ENCODE measurements at regions not wholly inside any gene's neighbourhood (a gene's known extent, or its start where the extent isn't known, plus 50 kb on each side); places are given as distances from the start of the nearest gene placed in this dataset.

DNA sequence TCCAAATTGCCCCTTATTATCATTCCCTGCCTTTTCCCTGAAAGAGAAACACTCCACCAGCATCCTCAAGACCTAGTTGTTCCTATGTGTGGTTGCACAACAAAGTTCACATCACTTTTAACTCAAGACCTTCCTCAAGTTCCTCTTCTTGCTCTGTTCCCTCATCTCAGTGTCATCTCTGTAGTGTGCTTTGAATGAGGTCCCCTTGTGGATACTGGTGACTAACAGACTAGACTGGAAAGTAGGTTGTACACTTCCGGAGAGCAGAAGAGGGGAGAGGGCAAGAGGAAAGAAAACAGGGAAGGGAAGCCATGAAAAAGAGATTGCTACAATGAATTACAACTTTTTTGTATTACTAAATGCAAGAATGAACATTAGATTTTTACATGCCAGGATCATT, 853.8 kb downstream of the USP25 start:
- Mint-ChIP-seq H3K27ac (ENCODE audit: unreplicated experiment) (peak overlapping the region; percentile 8), H3K4me1 (ENCODE audit: low read depth) (peaks cover 31% of the 10 kb centered on the region), H3K27me3 (ENCODE audit: low read depth) (no peaks in the 10 kb centered on the region), H3K4me3 (ENCODE audit: unreplicated experiment) (no peak overlapping the region), H3K36me3 (ENCODE audit: low read depth) (no peaks in the 10 kb centered on the region), H3K9me3 (ENCODE audit: low read depth) (no peaks in the 10 kb centered on the region)
- no peak for DNase-seq (ENCODE audit: low spot score)
- TF ChIP-seq, protein P1, sequence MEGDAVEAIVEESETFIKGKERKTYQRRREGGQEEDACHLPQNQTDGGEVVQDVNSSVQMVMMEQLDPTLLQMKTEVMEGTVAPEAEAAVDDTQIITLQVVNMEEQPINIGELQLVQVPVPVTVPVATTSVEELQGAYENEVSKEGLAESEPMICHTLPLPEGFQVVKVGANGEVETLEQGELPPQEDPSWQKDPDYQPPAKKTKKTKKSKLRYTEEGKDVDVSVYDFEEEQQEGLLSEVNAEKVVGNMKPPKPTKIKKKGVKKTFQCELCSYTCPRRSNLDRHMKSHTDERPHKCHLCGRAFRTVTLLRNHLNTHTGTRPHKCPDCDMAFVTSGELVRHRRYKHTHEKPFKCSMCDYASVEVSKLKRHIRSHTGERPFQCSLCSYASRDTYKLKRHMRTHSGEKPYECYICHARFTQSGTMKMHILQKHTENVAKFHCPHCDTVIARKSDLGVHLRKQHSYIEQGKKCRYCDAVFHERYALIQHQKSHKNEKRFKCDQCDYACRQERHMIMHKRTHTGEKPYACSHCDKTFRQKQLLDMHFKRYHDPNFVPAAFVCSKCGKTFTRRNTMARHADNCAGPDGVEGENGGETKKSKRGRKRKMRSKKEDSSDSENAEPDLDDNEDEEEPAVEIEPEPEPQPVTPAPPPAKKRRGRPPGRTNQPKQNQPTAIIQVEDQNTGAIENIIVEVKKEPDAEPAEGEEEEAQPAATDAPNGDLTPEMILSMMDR (IDR thresholded peaks at IDR 0.05), result no peak

- Mint-ChIP-seq H3K27me3 (ENCODE audit: low read depth) (no peaks in the 10 kb centered on the region), H3K9me3 (ENCODE audit: low read depth) (no peaks in the 10 kb centered on the region), H3K4me3 (ENCODE audit: unreplicated experiment) (no peak overlapping the region), H3K36me3 (ENCODE audit: low read depth) (no peaks in the 10 kb centered on the region), H3K4me1 (ENCODE audit: low read depth) (peaks cover 19% of the 10 kb centered on the region), H3K27ac (ENCODE audit: unreplicated experiment) (no peak overlapping the region)
- TF ChIP-seq, protein P1 (IDR thresholded peaks at IDR 0.05), result no peak
- DNase-seq (ENCODE audit: low spot score), result no peak
Measured at GRCh38 chr21:16584756-16585155, 855.0 kb downstream of the USP25 start.

DNA sequence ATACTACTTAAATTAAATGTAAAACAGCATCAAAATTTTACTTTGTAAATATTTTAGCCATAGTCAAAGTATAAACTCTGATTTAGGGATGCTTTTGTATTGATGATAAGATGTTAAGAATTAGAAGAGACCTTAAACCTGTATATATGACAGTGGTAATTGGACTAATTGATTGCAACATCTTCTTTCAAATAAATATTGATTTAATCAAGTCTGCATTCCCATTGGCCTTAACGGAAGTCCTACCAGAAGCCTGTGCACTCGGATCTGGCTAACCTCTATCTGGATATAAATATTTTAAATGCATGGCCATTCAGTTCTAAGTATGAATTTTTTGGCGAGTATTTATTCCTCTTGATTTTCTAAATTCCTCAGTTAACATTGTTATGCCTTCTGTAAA, 856.1 kb downstream of the USP25 start:
- TF ChIP-seq, protein P1 (IDR thresholded peaks at IDR 0.05), result no peak
- H3K27me3 Mint-ChIP-seq (ENCODE audit: low read depth), result no peaks in the 10 kb centered on the region
- no peaks in the 10 kb centered on the region for H3K36me3 Mint-ChIP-seq (ENCODE audit: low read depth)
- peaks cover 8% of the 10 kb centered on the region for H3K4me1 Mint-ChIP-seq (ENCODE audit: low read depth)
- H3K9me3 Mint-ChIP-seq (ENCODE audit: low read depth), result no peaks in the 10 kb centered on the region
- H3K27ac Mint-ChIP-seq (ENCODE audit: unreplicated experiment), result no peak overlapping the region
- no peak overlapping the region for H3K4me3 Mint-ChIP-seq (ENCODE audit: unreplicated experiment)
- DNase-seq (ENCODE audit: low spot score), result no peak

- H3K4me1 Mint-ChIP-seq (ENCODE audit: low read depth), result peaks cover 6% of the 10 kb centered on the region
- H3K36me3 Mint-ChIP-seq (ENCODE audit: low read depth), result no peaks in the 10 kb centered on the region
- no peak overlapping the region for H3K27ac Mint-ChIP-seq (ENCODE audit: unreplicated experiment)
- H3K9me3 Mint-ChIP-seq (ENCODE audit: low read depth), result no peaks in the 10 kb centered on the region
- no peak overlapping the region for H3K4me3 Mint-ChIP-seq (ENCODE audit: unreplicated experiment)
- no peaks in the 10 kb centered on the region for H3K27me3 Mint-ChIP-seq (ENCODE audit: low read depth)
- DNase-seq (ENCODE audit: low spot score), result no peak
- TF ChIP-seq, protein P1 (IDR thresholded peaks at IDR 0.05), result no peak
Measured at GRCh38 chr21:16587141-16587581, 857.4 kb downstream of the USP25 start.

DNA sequence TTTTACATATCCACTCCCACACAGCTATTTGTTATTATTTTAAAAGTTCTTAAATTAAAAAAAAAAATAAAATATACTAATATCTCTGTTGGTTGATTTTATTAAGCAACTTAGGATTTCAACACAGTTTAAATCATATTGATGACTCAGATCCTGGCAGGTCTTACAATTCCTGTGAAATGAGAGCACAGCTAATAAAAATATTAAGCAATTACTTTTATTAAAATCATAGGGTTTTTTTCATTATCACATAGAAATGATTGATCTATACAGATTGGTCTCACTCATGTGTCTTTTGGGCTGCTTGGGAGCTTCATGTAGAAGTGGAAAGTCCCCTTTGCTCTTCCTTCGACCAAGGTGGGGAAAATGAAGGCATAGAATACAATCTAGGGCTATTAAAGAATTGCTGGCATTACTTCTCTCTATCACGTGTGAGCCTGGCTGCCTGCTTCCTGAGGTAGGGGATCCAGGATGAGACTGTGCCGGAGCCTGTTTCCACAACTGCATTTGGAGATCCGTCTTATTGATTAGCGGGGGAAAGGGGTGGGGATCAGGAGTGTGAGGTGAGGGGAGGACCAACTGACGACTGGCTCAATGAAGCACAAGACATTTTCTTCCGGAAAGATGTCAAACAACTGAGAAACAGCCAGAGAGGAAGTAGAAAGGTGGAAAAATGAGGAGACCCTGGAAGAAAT, 858.0 kb downstream of the USP25 start:
- Mint-ChIP-seq H3K4me3 (ENCODE audit: unreplicated experiment) (no peak overlapping the region), H3K9me3 (ENCODE audit: low read depth) (no peaks in the 10 kb centered on the region), H3K27me3 (ENCODE audit: low read depth) (no peaks in the 10 kb centered on the region), H3K27ac (ENCODE audit: unreplicated experiment) (no peak overlapping the region), H3K36me3 (ENCODE audit: low read depth) (no peaks in the 10 kb centered on the region), H3K4me1 (ENCODE audit: low read depth) (peaks cover 13% of the 10 kb centered on the region)
- no peak for DNase-seq (ENCODE audit: low spot score)
- TF ChIP-seq, protein P1 (IDR thresholded peaks at IDR 0.05), result no peak

All from chondrocyte (in vitro differentiated cells).